ENCODE measurements at regions not wholly inside any gene's neighbourhood (a gene's known extent, or its start where the extent isn't known, plus 50 kb on each side); places are given as distances from the start of the nearest gene placed in this dataset.

DNA sequence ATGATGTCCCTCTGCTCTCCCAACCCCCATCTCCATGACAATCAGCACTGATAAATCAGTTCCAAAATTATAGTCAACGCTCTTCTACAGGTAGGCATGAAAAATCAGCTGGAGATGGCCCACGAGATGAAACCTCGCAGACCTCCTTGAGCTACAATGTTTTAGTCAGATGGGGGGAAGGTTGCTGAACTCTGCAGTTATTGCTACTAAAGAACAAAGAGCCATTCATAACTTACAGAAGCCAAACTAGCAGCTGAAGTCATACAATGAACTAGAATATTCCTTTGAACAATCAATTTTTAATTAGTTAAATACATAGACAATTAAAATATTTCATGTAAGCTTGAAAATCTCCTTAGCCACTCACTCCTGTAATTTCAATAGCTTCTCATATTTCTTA is 179.2 kb downstream of the NHLRC3 start:
- no peak overlapping the region for H3K4me3 ChIP-seq (replicated peaks; ENCODE audit: low read depth, low read length)
- H3K36me3 ChIP-seq (ENCODE audit: control insufficient read depth, insufficient read depth, low read length), result no peaks in the 10 kb centered on the region
- TF ChIP-seq, protein P1, sequence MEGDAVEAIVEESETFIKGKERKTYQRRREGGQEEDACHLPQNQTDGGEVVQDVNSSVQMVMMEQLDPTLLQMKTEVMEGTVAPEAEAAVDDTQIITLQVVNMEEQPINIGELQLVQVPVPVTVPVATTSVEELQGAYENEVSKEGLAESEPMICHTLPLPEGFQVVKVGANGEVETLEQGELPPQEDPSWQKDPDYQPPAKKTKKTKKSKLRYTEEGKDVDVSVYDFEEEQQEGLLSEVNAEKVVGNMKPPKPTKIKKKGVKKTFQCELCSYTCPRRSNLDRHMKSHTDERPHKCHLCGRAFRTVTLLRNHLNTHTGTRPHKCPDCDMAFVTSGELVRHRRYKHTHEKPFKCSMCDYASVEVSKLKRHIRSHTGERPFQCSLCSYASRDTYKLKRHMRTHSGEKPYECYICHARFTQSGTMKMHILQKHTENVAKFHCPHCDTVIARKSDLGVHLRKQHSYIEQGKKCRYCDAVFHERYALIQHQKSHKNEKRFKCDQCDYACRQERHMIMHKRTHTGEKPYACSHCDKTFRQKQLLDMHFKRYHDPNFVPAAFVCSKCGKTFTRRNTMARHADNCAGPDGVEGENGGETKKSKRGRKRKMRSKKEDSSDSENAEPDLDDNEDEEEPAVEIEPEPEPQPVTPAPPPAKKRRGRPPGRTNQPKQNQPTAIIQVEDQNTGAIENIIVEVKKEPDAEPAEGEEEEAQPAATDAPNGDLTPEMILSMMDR (IDR thresholded peaks at IDR 0.05; ENCODE audit: insufficient read depth, low read length, poor library complexity, severe bottlenecking), result no peak
- DNase-seq (ENCODE audit: extremely low read depth, insufficient read length), result no peak
- H3K27me3 ChIP-seq (replicated peaks; ENCODE audit: control insufficient read depth, insufficient read depth, low read length), result no peaks in the 10 kb centered on the region

DNA sequence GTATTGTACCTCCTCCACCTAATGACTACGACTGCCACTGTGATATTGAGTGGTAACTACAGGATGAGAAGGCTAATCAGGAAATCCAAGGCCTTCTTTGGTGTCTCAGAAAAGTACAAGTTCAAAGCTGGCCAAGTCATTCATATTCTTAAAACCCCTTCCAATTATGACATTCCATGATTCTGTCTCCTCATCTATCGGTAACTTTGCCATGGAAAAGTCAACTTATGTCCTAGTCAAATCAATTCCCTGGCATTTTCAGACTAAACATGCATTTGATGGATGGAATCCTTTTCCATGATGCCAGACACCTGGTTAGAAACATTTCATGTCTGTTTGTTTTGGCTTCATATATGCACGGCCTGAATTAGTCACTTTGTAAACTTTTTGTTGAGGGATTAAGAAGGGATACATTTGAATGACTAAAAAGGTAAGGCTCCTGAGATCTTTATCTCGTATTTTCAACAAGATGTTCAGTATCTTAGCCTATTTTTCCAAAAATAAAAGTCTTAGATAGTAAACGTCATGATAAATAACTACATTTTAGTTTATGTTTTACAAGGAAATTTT is 186.5 kb downstream of the NHLRC3 start:
- no peaks in the 10 kb centered on the region; the same call in 1 of the 2 replicates for H3K27me3 ChIP-seq (replicated peaks; ENCODE audit: control insufficient read depth, insufficient read depth, low read length)
- DNase-seq (ENCODE audit: extremely low read depth, insufficient read length), result no peak
- no peaks in the 10 kb centered on the region for H3K36me3 ChIP-seq (ENCODE audit: control insufficient read depth, insufficient read depth, low read length)
- no peak overlapping the region for H3K4me3 ChIP-seq (replicated peaks; ENCODE audit: low read depth, low read length)
- TF ChIP-seq, protein P1 (IDR thresholded peaks at IDR 0.05; ENCODE audit: insufficient read depth, low read length, poor library complexity, severe bottlenecking), result no peak

DNA sequence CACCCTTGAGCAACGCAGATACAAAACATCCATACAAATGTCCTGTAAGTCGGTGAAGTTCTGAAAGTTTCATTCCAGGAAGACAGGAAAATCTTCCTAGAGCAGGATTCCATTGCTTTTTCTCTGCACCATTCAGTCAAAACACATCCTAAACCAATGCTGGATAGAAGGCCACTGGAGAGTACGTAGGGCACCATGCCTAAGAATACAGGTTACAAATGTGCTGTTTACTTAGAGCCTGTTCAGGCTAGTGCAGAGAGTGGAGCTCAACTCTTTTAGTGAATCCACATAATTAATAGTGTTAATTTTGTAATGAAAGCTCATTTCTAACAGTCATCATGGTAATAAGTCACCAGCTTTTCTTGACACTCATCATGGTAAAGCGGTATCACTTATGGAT is 187.6 kb downstream of the NHLRC3 start:
- DNase-seq (ENCODE audit: extremely low read depth, insufficient read length), result no peak
- Histone ChIP-seq H3K36me3 (ENCODE audit: control insufficient read depth, insufficient read depth, low read length) (no peaks in the 10 kb centered on the region), H3K27me3 (replicated peaks; ENCODE audit: control insufficient read depth, insufficient read depth, low read length) (no peaks in the 10 kb centered on the region; the same call in 1 of the 2 replicates), H3K4me3 (replicated peaks; ENCODE audit: low read depth, low read length) (no peak overlapping the region)
- TF ChIP-seq, protein P1 (IDR thresholded peaks at IDR 0.05; ENCODE audit: insufficient read depth, low read length, poor library complexity, severe bottlenecking), result no peak

DNA sequence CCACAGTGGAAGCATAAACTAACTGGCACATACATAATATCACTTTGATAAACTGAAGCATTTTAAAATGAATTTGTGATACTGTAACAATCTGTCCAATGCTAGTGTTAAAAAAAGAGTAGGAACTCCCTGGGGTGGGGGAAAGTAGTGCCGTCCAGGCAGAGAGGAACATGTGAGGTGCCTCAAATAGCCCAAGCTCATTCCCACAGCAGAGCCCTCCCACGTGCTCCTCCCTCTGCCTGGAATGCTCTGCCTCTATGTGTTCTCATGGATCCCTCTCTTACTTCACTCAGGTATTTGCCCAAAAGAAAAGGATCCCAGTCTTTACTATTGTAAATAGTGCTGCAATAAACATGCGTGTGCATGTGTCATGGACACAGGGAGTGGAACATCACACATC is 188.1 kb downstream of the NHLRC3 start:
- no peaks in the 10 kb centered on the region for H3K36me3 ChIP-seq (ENCODE audit: control insufficient read depth, insufficient read depth, low read length)
- TF ChIP-seq, protein P1 (IDR thresholded peaks at IDR 0.05; ENCODE audit: insufficient read depth, low read length, poor library complexity, severe bottlenecking), result no peak
- H3K4me3 ChIP-seq (replicated peaks; ENCODE audit: low read depth, low read length), result no peak overlapping the region
- DNase-seq (ENCODE audit: extremely low read depth, insufficient read length), result no peak
- no peaks in the 10 kb centered on the region; the same call in 1 of the 2 replicates for H3K27me3 ChIP-seq (replicated peaks; ENCODE audit: control insufficient read depth, insufficient read depth, low read length)

DNA sequence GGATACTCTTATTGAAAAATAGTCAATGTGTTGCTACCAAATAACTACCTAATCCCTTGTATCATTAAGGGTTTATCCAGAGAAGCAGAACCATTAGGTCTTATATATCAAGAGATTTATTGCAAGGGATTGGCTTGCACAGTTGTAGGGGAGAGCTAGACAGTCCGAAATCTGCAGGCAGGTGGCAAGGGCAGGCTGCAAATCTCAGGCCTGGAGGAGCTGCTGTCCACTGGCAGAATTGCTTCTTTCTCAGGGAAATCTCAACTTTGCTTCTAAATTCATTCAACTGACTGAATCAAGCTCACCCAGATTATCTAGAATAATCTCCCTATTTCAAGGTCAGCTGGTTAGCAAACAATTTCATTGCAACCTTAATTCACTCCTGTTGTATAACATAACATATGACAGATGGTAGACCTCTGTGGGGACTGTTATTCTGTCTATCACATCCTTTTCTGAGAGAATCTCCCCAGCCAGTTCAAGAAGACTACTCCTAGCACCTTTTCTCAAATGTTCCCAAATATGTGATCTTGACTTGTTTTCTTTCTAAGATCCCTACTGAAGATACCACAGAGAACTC is 194.2 kb downstream of the NHLRC3 start:
- no peaks in the 10 kb centered on the region; the same call in 1 of the 2 replicates for H3K27me3 ChIP-seq (replicated peaks; ENCODE audit: control insufficient read depth, insufficient read depth, low read length)
- TF ChIP-seq, protein P1 (IDR thresholded peaks at IDR 0.05; ENCODE audit: insufficient read depth, low read length, poor library complexity, severe bottlenecking), result no peak

More for the DNA sequence above, 194.2 kb downstream of the NHLRC3 start:
- no peak for DNase-seq (ENCODE audit: extremely low read depth, insufficient read length)
- Histone ChIP-seq H3K36me3 (ENCODE audit: control insufficient read depth, insufficient read depth, low read length) (no peaks in the 10 kb centered on the region), H3K4me3 (replicated peaks; ENCODE audit: low read depth, low read length) (no peak overlapping the region)
